Kidney capillary endothelial cell (primary cell): ENCODE measurements at regions not wholly inside any gene's neighbourhood (a gene's known extent, or its start where the extent isn't known, plus 50 kb on each side); places are given as distances from the start of the nearest gene placed in this dataset.

Experiments
- DNase-seq: peaks from one replicate; pipeline ENCODE4 v3.0.0-alpha.2; 2018; ENCODE audit warnings: low spot score

DNA sequence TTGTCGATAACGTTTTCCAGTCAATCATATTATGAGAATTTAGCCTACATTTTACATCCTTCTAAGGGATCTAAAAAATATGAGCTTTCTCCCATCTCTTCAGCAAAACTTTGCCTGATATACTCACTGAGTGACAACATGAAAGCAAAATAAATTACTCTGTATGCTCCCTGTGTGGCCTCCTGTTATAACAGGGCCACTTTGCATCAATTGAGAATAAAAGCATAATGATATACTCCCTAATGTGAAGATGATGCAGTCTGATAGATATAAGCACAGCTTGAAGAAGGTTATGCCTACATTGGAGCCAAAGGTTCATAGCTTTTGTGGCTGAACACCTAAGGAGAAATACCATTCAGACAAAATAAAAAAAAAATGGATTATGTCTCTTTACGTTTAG lies 561.3 kb upstream of the ZNF717 start:
- DNase-seq: no peak

DNA sequence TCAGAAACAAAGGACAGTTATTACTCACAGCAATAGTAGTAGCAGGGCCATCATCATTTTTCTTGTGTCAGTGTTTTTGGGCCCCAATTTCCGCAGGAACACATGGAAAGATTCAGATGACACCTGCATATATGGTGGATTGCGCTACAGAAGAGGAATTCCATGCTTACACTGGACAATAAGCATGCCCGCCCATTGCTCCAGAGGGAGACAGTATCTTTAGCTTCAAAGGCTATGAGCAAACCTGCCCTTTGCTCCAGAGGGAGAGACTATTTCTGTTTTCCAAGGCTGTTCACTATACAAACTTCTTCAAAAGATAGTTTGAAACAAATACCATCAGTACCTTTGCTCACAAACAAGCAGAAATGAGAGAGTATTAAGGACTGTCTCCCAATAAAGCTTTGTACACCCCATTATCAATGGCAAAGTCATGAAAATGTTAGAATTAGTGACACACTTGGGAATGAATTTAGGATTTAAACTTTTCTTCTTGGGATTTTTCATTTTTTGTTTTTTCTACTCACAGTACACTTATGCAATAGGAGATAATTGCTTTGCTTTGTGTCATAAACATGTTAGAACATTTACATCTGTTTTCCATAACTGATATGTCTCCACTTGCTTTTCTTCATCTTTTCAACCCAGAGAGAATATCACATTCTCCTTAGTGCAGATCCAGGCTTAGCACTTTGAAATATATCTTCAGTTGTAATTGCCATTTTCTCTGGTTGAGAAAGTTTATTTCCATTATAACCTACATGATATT lies 564.5 kb upstream of the ZNF717 start:
- DNase-seq: no peak

DNA sequence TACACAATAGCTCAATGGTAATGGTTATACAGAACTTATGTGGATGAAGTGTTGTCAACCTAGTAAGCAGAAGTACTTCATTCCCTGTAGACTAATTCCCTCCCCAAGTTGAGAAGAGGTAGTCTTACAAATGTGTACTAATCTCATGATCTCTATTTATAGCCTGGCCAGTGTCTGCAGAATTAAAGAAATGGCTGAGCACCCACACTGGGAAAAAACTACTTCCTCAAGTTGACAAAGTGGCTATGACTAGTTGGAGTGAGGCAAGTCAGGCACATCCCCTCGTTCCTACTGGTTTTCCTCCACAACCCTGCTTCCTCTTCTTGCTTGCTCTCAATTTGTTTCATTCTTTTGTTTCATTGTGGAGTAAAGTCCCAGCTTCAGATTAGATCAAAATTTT lies 566.7 kb upstream of the ZNF717 start:
- no peak for DNase-seq

DNA sequence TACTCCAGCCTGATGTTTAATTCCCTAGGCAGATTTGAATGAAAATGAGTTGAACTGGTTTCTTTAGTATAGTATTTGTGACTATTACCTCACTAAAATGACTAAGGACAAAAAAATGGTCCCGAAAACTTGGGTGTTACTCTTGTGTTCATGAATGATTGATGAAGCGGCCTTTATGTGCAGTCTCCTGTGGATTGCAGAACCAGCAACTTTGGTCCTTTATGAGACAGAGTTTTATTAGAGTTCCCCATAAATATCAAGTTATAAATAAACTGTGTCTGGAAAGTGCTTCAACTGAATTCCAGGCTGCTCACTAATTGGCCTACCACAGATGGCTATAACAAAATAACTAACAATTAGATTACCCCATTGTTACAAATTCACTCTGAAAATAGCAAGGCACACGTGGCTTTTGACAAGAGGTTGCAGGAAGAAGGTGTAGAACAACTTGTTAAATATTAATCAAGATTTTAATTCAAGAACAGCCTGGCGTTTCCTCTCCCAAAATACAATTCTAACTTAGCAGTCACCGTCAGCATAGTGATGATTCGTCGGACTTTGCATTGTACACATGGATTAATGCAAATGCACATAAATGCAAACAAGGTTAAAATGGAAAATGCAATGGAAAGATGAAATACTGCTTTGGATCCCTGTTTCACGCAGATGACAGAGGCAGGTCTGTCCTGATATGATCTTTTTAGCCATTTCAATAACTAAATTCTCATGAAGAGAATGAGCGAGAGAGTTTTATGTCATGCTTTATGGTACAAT lies 567.3 kb upstream of the ZNF717 start:
- no peak for DNase-seq

DNA sequence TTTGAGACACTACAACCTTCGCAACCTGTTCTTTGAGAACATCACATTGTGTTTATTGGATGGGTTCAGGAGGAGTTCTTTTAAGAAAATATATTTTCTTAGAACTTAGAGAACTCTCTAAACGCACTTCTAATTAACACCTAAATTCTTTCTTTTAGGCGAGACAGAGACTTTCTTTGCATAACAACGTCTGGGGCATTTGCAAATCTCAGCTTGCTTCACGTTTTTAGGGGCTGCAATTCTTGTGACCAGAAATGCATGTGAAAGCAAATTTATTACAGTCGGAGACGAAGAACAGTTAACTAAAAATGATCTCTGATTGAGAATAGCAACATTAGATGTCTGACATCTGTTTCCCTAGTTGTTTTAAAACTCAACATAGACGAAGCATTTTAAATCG lies 568.3 kb upstream of the ZNF717 start:
- no peak for DNase-seq

DNA sequence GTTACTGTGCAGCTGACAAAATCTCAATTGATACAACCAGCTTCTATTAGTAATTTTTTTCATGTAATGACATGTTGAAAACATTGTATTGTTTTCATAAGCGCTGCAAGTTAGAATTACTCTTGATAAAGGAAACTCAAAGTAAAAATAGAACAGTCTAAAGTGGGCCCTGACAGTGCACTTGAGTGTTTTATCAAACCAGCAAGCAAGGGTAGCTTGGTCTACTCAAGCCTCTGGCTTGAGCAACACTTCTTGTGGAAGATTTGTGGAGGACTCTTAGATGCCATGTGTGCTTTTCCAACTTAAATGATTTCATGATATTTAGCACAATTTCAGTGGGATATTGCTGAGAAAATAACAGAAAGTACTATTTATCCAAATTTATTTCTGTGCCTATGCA lies 575.7 kb upstream of the ZNF717 start:
- no peak for DNase-seq

DNA sequence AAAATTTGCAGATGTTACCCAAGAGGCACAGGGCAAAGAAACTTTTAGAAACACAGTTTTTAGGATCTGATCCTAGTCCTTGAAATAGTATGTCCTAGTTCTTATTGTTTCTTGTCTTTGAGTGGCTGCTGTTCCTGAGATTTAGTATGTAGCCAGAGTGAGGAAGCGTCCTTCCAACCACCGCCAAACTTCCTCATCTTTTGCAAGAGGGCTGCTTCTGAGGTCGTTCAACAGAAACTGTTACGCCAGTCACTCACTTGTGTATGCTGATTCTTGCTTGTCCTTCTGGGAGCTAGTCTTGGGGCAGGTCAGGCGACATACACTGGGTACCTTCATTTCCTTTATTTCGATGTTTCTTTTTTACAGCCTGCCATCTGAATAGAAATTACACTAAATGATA lies 577.3 kb upstream of the ZNF717 start:
- DNase-seq: no peak

DNA sequence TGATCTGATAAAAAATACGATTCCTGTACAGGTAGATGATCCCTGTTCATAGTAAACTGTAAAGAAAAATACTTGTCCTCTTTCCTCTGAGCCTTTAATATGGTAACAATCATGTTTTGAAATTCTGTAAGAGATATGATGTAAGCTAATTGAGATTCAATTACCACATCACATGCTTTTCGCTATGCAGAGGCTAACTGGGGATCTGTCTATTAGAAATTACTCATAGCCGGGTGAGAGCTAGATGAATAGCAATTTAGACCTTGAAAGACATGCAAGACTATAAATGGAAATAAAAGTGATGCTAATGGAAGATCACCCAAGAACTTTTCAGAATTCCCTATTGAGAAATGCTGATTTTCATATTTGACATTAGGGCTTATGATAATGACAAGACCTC lies 579.9 kb upstream of the ZNF717 start:
- no peak for DNase-seq

DNA sequence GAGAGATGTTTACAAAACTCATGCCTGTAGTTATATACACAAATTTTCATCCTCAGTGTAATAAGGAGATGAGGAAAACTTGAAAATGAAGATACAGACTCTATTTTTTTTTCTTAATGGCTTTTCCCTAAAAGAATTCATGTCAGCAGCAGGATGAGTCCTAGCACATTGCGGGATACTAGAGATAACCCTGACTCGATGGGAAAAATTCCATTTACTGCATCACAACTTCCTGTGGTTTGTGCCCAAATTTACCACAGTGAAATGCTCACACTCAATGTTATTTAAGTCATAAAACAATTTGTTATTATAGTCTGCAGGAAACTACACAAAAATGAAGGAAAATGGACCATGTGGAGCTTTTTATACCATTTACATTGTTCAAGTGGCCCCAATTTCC lies 581.9 kb upstream of the ZNF717 start:
- DNase-seq: no peak

DNA sequence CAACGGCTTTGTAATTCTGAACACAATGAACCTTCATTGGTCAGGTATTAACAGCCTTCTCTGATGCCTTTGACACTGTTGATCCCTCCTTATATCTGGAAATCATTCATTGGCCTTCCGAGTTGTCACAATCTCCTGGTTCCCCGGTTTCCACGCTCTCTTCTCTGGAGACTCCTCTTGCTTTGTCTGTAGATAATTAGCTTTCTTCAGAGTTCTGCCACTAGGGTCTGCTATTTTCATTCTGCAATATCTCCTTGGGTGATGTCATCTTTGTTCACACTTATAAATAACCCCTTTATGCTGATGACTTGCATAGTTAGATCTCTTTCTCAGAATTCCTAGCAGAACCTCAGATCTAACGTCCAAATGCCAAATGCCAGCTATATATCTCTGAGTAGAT lies 583.8 kb upstream of the ZNF717 start:
- DNase-seq: no peak

DNA sequence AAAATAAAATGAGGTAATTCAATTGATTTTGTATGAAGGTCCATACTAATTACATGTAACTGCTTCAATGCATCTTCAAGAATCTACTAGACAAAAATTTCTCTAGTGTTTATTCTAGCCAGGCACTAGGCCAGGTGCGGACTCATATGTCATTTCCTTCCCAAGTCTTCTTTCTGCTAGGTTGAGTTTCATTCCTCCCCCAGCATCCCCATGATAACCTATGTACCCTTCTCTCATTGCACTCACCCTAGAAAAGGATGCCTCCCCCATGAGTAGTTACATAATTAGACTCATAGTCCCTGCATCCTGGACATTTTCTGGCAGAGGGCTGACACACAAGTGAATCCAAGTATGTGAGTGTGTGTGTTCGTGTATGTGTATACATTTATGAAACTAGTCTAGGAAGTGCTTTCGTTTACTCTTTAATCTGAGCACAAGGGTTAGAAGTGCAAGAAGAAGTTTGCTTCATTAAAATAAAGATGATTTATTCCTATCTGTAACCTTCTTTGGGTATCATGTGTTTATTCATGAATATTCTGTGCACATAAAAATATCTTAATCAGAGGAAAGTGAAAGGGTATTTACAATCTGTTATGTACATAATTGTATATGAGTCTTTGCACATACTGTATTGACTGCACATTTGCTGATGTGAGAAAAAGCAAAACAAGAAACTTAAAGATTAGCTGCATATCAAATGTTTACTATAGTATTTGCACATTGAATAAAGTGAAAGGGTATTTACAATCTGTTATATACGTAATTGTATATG lies 585.6 kb upstream of the ZNF717 start:
- DNase-seq: no peak

DNA sequence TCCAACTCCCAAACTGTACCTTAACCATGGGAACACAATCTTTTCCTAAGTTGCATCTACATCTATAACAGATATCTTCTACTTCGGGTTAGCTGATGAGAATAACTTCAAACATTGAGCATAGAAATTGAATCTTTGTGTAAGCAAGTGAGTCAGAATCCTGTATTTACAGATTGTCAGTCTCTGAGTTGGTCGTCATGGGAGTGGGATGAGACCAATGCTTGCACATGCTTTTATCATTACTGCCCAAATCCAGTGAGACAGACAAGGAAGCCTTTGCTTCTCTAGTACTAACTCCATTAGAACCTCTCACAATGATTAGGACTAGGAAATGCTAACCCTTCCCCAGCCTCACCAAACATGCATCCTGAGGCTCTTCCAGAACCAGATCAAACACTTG lies 587.1 kb upstream of the ZNF717 start:
- DNase-seq: no peak

DNA sequence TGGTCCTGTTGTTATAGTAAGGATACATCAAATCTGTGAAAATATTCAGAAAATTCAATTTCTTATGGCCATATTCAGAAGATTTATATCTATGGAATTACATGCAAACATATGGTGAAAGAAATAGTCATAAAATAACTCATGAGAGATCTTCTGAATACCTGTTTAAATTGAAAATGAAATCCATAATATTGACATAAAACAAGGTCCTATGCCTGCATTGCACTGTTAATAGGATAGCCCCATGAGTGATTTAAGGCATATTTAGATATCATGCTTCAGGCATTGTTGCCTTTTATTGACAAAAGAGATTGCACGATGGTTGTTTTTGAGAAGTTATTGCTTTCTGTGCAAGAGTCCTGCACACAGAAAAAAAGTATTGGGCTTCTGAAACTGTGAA lies 591.7 kb upstream of the ZNF717 start:
- no peak for DNase-seq

DNA sequence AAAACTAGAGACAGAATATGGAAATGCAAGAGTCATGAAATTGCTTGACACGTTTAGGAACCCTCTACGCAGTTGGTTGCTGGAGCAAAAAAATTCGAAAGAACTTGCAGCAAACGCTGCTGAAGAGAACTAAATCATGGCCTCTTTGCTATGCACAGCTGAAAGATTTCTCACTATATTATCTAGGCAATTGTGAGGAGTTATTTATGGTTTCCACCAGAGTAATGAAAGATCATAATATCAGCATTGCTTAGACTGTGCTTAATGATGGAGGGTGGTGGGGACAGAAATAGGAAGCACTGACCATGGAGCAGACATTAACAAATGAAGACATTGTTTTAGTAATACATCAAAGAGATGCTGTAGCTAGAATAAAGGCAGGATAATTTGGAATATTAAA lies 593.4 kb upstream of the ZNF717 start:
- no peak for DNase-seq

DNA sequence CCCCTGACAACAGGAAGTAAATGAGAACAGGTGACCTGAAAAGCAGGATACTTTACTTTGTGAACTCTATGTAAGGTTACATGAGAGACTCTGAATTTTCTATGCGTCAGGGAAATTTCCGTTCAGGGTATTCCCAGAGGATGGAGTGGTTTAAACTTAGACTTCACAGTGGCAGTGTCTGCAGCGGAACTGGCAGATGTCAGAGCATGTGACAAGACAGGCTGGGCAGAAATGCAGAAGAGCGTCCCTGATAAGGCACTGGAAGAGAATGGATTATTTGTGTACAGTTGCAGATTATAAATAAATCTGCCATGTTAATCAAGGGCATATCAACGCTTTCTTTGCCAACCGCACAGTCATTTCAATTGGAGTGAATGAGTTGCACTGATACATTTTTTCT lies 598.4 kb upstream of the ZNF717 start:
- DNase-seq: no peak

DNA sequence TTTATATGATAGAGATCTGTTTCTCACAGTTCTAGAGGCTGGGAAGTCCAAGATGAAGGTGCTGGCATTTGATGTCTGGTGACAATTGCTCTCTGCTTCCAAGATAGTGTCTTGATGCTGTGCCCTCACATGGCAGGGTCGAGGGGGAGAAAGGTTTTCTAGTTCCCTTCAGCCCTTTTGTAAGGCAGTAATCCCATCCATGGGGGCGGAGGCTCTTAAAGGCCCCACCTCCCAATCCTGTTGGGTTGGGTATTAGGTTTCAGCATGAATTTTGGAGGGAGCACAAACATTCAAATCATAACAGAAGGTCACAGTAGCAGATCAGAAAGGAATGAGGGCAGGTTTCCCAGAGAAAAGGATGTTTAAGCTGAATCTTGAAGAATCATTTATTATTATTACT lies 601.7 kb upstream of the ZNF717 start:
- no peak for DNase-seq

DNA sequence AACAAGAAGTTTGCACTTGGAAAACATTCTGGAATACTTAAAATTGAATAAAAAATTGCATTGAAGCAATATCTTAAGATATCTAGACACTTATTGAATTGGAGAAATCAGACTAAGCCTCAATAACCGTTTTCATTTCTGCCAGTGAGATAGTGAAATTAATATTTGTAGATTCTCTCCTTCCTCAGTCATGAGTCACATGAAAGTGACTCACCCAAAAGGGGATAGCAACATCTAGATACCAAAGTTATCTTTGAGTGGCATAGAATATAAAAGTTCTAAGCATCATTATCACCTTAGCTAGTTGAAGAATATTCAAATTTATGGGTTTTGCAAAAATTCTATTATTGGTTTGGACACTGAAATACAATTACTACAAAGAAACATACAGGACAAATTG lies 614.8 kb upstream of the ZNF717 start:
- no peak for DNase-seq

DNA sequence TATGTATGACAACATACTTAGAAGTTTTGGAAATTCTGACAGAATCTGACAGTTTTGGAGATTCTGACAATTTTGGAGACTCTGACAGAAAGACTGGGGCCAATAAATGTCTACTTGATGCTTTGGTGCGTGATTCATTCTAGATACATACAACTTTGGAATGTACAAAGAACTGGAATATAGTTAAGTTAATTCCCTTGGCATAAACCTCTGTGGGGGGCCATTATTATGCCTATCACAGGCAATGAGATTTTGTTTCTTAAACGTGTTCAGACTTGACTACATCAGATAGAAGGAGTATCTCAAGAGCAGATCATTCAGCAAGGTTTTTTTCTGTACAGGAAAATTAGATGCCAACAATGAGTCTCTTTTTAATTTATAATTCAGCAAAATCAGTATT lies 617.6 kb upstream of the ZNF717 start:
- no peak for DNase-seq

DNA sequence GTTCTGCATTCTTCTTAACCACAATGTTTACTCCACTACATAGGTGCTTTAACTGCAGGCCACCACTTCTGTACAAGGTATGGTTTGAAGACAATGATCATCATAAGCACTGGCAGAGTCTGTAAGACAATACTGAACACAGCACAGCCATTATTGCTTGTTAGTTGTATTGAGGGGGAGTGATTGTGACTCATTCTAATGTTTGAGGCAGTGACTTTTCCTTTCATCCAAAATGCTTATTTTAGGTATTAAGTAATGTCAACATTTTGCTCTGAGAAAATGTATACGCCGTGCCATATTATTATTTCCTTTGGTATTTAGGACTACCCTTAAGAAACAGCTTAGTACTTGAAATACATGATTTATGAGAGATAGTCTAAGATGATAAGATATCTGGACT lies 618.2 kb upstream of the ZNF717 start:
- no peak for DNase-seq

DNA sequence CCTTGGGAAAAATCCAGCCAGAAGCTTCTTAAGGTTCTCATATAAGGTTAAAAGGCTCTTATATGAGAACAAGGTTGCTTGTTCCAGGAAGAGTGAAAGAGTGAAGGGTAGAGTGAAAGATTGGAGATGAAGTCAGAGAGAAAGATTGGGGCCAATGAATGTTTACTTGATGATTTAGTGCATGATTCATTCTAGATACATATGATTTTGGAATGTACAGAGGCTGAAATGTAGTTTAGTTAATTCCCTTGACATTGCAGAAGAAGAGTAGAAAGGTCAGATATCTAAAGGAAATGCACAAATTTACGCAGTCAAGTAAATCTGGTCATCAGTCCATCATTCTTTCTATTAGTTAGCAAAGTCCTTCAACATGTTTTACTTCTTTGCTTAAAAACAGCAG lies 619.8 kb upstream of the ZNF717 start:
- no peak for DNase-seq

DNA sequence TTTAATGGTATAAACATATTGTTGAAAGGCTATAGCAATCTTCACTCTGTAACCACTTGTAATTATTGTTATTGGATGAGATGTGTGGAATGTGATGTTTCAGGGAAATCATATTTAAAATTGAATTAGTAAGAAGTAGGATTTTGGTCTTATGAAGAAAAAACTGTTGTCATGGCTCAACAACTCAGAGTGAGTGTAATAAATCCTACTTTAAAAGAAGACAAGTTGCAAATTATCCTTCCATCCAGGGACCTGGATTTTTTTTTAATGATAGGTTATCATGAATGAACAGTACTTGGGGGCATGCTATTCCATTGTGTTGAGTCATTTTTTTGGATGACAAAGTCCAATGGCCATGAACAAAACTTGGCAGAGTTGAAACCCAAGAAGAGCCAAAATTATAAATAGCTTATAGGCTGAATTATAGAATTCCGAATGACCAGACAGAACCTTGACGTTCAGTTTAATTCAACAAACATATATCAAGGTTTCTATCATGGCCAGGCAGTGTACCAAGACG lies 625.5 kb upstream of the ZNF717 start:
- no peak for DNase-seq

DNA sequence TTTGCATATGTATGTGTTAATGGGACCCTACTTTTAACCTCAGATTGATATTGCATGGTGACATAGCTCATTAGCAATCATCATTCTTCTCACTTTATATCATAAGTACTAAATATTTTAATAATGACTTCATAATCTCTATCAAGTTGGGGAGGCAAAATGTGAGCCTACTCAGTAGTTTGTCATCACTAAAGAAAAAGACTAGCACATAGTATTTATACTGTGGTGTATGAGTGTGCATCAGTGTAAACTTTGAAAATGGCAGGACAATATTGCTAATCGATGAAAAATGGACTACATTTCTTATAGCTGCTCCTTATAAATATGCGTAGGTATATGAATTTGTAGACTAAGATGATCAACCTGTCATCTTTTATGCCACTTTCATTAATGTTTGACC lies 624.5 kb upstream of the ROBO2 start:
- no peak for DNase-seq
